ENCODE measurements at regions not wholly inside any gene's neighbourhood (a gene's known extent, or its start where the extent isn't known, plus 50 kb on each side); places are given as distances from the start of the nearest gene placed in this dataset.

DNA sequence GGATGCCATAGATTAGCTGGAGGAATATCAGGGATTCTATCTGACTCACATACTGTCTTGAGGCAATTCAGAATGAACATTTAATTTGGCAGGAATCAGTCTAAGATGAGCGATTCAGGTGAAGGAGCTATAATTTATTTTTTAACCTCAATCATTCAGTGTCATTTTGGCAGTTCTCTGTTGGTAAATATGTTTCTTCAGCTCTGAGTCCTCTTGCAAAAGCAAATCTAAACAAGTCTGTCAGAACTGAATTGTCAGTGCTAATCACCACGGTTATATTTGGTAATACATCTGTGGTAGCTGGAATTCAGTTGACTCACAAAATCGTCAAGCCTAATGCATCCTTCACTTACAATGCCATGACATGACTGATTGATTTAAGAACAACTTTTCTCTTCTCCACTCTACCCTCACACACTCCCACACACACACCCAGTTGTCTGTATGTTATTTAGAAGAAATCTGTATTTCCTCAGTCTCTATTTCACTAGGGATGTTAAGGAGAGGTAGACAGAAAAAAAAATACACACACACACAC is 516.6 kb upstream of the NXPH2 start:
- ChIA-PET POLR2A (no interaction called here), CTCF (no interaction called here)
- no peak for TF ChIP-seq CTCF (IDR thresholded peaks at IDR 0.05; ENCODE audit: insufficient read depth, low read depth, low read length)
- no peaks in the 10 kb centered on the region for H3K27me3 ChIP-seq (ENCODE audit: control insufficient read depth, insufficient read depth, low read length)
- DNase-seq (ENCODE audit: low read depth), result no peak
- no peak overlapping the region for H3K4me3 ChIP-seq (ENCODE audit: low read depth, low read length)
- no peaks in the 10 kb centered on the region for H3K36me3 ChIP-seq (ENCODE audit: control insufficient read depth, insufficient read depth, low read length)

GRCh38 chr2:139293992-139294548 is 513.9 kb upstream of the NXPH2 start:
- Histone ChIP-seq H3K36me3 (ENCODE audit: control insufficient read depth, insufficient read depth, low read length) (no peaks in the 10 kb centered on the region), H3K27me3 (ENCODE audit: control insufficient read depth, insufficient read depth, low read length) (no peaks in the 10 kb centered on the region), H3K4me3 (ENCODE audit: low read depth, low read length) (no peak overlapping the region)
- ChIA-PET CTCF (no interaction called here), POLR2A (no interaction called here)
- no peak for TF ChIP-seq CTCF (IDR thresholded peaks at IDR 0.05; ENCODE audit: insufficient read depth, low read depth, low read length)
- no peak for DNase-seq (ENCODE audit: low read depth)

- CTCF ChIA-PET, result no interaction called here
- no peaks in the 10 kb centered on the region for H3K36me3 ChIP-seq (ENCODE audit: control insufficient read depth, insufficient read depth, low read length)
- no peak for DNase-seq (ENCODE audit: low read depth)
- no peak overlapping the region for H3K4me3 ChIP-seq (ENCODE audit: low read depth, low read length)
- POLR2A ChIA-PET, result no interaction called here
- TF ChIP-seq CTCF (IDR thresholded peaks at IDR 0.05; ENCODE audit: insufficient read depth, low read depth, low read length), result no peak
- H3K27me3 ChIP-seq (ENCODE audit: control insufficient read depth, insufficient read depth, low read length), result no peaks in the 10 kb centered on the region
These were observed 500.9 kb upstream of the NXPH2 start for GRCh38 chr2:139281124-139281523.

DNA sequence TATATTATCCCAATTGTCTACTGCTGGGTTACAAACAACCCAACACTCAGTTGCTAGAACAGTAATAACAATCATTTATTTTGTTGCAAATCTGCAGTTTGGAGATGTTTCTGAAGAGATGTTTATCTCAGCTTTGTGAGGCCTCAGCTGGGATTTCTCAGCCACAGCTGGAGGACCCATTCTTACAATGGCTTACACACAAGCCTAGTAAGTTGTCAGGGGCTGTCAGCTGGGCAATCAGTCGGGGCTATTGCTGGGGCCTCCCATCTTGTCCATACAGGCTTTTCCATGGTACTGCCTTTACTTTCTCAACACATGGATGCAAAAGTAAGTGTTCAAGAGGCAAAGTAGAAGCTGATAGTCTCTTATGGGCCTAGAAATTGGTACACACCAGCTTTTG is 491.7 kb upstream of the NXPH2 start:
- ChIA-PET CTCF (interaction anchor here (1.2 kb wide), 1 partner anchor 14 kb away, joined by 3 read pairs; no protein-coding TSS in a partner anchor), POLR2A (no interaction called here)
- H3K4me3 ChIP-seq (ENCODE audit: low read depth, low read length), result no peak overlapping the region
- DNase-seq (ENCODE audit: low read depth), result no peak
- H3K36me3 ChIP-seq (ENCODE audit: control insufficient read depth, insufficient read depth, low read length), result no peaks in the 10 kb centered on the region
- no peak for TF ChIP-seq CTCF (IDR thresholded peaks at IDR 0.05; ENCODE audit: insufficient read depth, low read depth, low read length)
- H3K27me3 ChIP-seq (ENCODE audit: control insufficient read depth, insufficient read depth, low read length), result no peaks in the 10 kb centered on the region

GRCh38 chr2:139271149-139271548 is 491.0 kb upstream of the NXPH2 start:
- POLR2A ChIA-PET, result no interaction called here
- CTCF ChIA-PET, result interaction anchor here (1.2 kb wide), 1 partner anchor 15 kb away, joined by 3 read pairs; no protein-coding TSS in a partner anchor
- no peak for TF ChIP-seq CTCF (IDR thresholded peaks at IDR 0.05; ENCODE audit: insufficient read depth, low read depth, low read length)

More at GRCh38 chr2:139271149-139271548, 491.0 kb upstream of the NXPH2 start:
- H3K27me3 ChIP-seq (ENCODE audit: control insufficient read depth, insufficient read depth, low read length), result no peaks in the 10 kb centered on the region
- no peaks in the 10 kb centered on the region for H3K36me3 ChIP-seq (ENCODE audit: control insufficient read depth, insufficient read depth, low read length)
- no peak overlapping the region for H3K4me3 ChIP-seq (ENCODE audit: low read depth, low read length)
- DNase-seq (ENCODE audit: low read depth), result no peak

Measured in BJ (cell line).